Esophagus muscularis mucosa (tissue), 2 donors: ENCODE measurements at regions not wholly inside any gene's neighbourhood (a gene's known extent, or its start where the extent isn't known, plus 50 kb on each side); places are given as distances from the start of the nearest gene placed in this dataset.

Experiments used
- POLR2A ChIP-seq: fragments of 450-650 bp; IDR thresholded peaks from one replicate; pipeline ENCODE4 v1.6.1; 2017; ENCODE audit warnings: antibody characterized with exemption, moderate library complexity, mild to moderate bottlenecking, low read depth
- POLR2AphosphoS5 ChIP-seq, 2 donors: sonication (generic); formaldehyde crosslinking; IDR thresholded peaks; one replicate each; pipeline ENCODE4 v1.6.1; 2017; ENCODE audit warnings: antibody characterized with exemption in 2 of 2

GRCh38 chr2:239466061-239466754 lies 65.4 kb upstream of the HDAC4 start:
- TF ChIP-seq POLR2AphosphoS5 (IDR thresholded peaks at IDR 0.05) (no peak), POLR2A (no peak)
